CD14-positive monocyte (primary cell): ENCODE measurements at regions not wholly inside any gene's neighbourhood (a gene's known extent, or its start where the extent isn't known, plus 50 kb on each side); places are given as distances from the start of the nearest gene placed in this dataset.

Experiments used
- DNase-seq, 3 donors: peaks; one replicate each; pipeline ENCODE4 v3.0.0-alpha.2; 2011 to 2022
- H2AFZ ChIP-seq: 2 replicates; pipeline ENCODE4 v1.6.0; 2012; ENCODE audit warnings: mild to moderate bottlenecking, low read depth, low read length, inconsistent platforms; ENCODE audit not compliant: insufficient read depth, poor library complexity, severe bottlenecking
- H3K27ac ChIP-seq, 2 donors: 1 replicate in 1 of 2; 2 replicates in 1 of 2; pipeline ENCODE4 v1.5.1; 2012 to 2013; ENCODE audit warnings: low read length in 2 of 2, control low read depth in 1 of 2, inconsistent platforms in 1 of 2, low read depth in 1 of 2, mild to moderate bottlenecking in 1 of 2
- H3K27me3 ChIP-seq, 2 donors: one replicate each; pipeline versions ENCODE4 v1.6.0 to v1.6.1; 2011 to 2013; ENCODE audit warnings: low read length in 2 of 2; ENCODE audit not compliant: control insufficient read depth in 2 of 2, insufficient read depth in 2 of 2
- H3K36me3 ChIP-seq, 2 donors: replicated peaks in 1 of 2; 1 replicate in 1 of 2; 2 replicates in 1 of 2; pipeline versions ENCODE4 v1.5.1 to v1.6.1; 2012 to 2013; ENCODE audit warnings: low read length in 2 of 2, control low read depth in 1 of 2, inconsistent platforms in 1 of 2, mild to moderate bottlenecking in 1 of 2; ENCODE audit not compliant: insufficient read depth in 2 of 2, control insufficient read depth in 1 of 2
- H3K4me1 ChIP-seq, 2 donors: 1 replicate in 1 of 2; 2 replicates in 1 of 2; pipeline versions ENCODE4 v1.5.1 to v1.6.1; 2012 to 2013; ENCODE audit warnings: low read length in 2 of 2, control low read depth in 1 of 2, inconsistent platforms in 1 of 2, mild to moderate bottlenecking in 1 of 2, moderate library complexity in 1 of 2; ENCODE audit not compliant: insufficient read depth in 2 of 2, control insufficient read depth in 1 of 2
- H3K4me2 ChIP-seq: replicated peaks from 2 replicates; pipeline ENCODE3; 2012; ENCODE audit warnings: low read length, moderate library complexity, mild to moderate bottlenecking; ENCODE audit not compliant: poor library complexity, severe bottlenecking; ENCODE audit errors: extremely low read depth
- H3K4me3 ChIP-seq, 3 experiments: fragments of 200-600 bp in 1 of 3; sonication (generic) in 1 of 3; replicated peaks in 1 of 3; 1 replicate in 2 of 3; 2 replicates in 1 of 3; pipeline ENCODE4 v1.5.1; 2011 to 2013; ENCODE audit warnings: low read length in 3 of 3, mild to moderate bottlenecking in 3 of 3, control low read depth in 2 of 3, low read depth in 2 of 3, inconsistent platforms in 1 of 3, moderate library complexity in 1 of 3
- H3K79me2 ChIP-seq: 2 replicates; pipeline ENCODE4 v1.6.0; 2012; ENCODE audit warnings: mild to moderate bottlenecking, control low read depth, inconsistent platforms, low read length, moderate library complexity; ENCODE audit not compliant: insufficient read depth
- H3K9ac ChIP-seq: 2 replicates; pipeline ENCODE4 v1.6.0; 2017; ENCODE audit warnings: low read length, mild to moderate bottlenecking; ENCODE audit not compliant: insufficient read depth, poor library complexity, severe bottlenecking
- H3K9me3 ChIP-seq, 2 donors: replicated peaks in 1 of 2; 1 replicate in 1 of 2; 2 replicates in 1 of 2; pipeline versions ENCODE4 v1.5.1 to v1.6.1; 2012 to 2013; ENCODE audit warnings: low read length in 2 of 2, control low read depth in 1 of 2; ENCODE audit not compliant: control insufficient read depth in 1 of 2, insufficient read depth in 1 of 2
- H4K20me1 ChIP-seq: 2 replicates; pipeline ENCODE4 v1.6.0; 2012; ENCODE audit warnings: mild to moderate bottlenecking, low read length, control low read depth, moderate library complexity; ENCODE audit not compliant: insufficient read depth
- H3K27ac Mint-ChIP-seq, 7 donors: one replicate each; pipeline ENCODE4 v1.8.0; 2020; ENCODE audit warnings: mild to moderate bottlenecking in 7 of 7, mixed read lengths in 7 of 7, moderate library complexity in 6 of 7, inconsistent platforms in 2 of 7
- H3K27me3 Mint-ChIP-seq, 3 donors: one replicate each; pipeline ENCODE4 v1.8.0; 2021 to 2022; ENCODE audit warnings: low read depth in 3 of 3, mild to moderate bottlenecking in 3 of 3, mixed read lengths in 3 of 3, moderate library complexity in 3 of 3, inconsistent platforms in 1 of 3
- H3K36me3 Mint-ChIP-seq, 2 donors: one replicate each; pipeline ENCODE4 v1.8.0; 2020; ENCODE audit warnings: mixed read lengths in 2 of 2, inconsistent platforms in 1 of 2, mild to moderate bottlenecking in 1 of 2
- H3K4me1 Mint-ChIP-seq: one replicate; pipeline ENCODE4 v1.8.0; 2020; ENCODE audit warnings: mild to moderate bottlenecking, mixed read lengths
- H3K4me3 Mint-ChIP-seq, 2 donors: one replicate each; pipeline ENCODE4 v1.8.0; 2020; ENCODE audit warnings: mild to moderate bottlenecking in 2 of 2, mixed read lengths in 2 of 2, moderate library complexity in 1 of 2
- H3K9me3 Mint-ChIP-seq, 7 donors: one replicate each; pipeline ENCODE4 v1.8.0; 2020 to 2022; ENCODE audit warnings: mixed read lengths in 7 of 7, mild to moderate bottlenecking in 6 of 7, moderate library complexity in 6 of 7, inconsistent platforms in 2 of 7
- WGBS: methylation state at CpG from one replicate; pipeline ENCODE4 v1.1.5; 2013; ENCODE audit warnings: missing lambda C conversion rate; ENCODE audit not compliant: insufficient coverage; 5-methylcytosine and 5-hydroxymethylcytosine counted together
- intact Hi-C, 2 donors: fragments of 100-400 bp; cut with micrococcal nuclease; formaldehyde crosslinking; loops; one replicate each; pipeline versions ENCODE4 v1.15.0 to v1.15.1; 2023
- TF ChIP-seq, protein P1 (sequence below): fragments of 200-600 bp; IDR thresholded peaks from one replicate; pipeline ENCODE4 v1.8.0; 2022; ENCODE audit warnings: antibody characterized with exemption, mild to moderate bottlenecking

DNA sequence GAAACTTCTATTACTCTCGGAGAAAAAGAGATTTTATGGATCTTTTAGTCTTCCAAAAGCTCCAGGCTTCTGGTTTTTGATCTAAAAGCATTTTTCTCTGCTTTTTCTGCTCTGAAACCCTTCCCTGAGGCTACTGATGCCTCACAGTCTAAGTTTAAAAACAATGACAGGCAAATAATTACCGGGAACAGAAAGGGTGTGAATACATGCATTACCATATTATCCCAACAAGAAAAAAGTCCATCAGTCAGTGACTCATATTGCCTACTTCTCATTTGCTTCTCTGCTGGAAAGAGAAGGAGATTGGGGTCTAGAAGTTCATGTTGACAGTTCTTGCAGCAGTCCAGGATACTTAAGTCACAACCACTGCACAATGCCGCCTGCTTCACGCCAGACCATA lies 482.9 kb upstream of the C16orf82 start:
- no peak overlapping the region for H3K4me2 ChIP-seq
- H3K36me3 ChIP-seq = no peaks in the 10 kb centered on the region
- peaks cover 0 to 4% of the 10 kb centered on the region in 2 donors for H3K9me3 ChIP-seq
- WGBS = 83% methylated on average over 1 of the region's 4 CpGs
- no peaks in the 10 kb centered on the region for H3K27me3 ChIP-seq
- no peaks in the 10 kb centered on the region for H4K20me1 ChIP-seq
- TF ChIP-seq, protein P1, sequence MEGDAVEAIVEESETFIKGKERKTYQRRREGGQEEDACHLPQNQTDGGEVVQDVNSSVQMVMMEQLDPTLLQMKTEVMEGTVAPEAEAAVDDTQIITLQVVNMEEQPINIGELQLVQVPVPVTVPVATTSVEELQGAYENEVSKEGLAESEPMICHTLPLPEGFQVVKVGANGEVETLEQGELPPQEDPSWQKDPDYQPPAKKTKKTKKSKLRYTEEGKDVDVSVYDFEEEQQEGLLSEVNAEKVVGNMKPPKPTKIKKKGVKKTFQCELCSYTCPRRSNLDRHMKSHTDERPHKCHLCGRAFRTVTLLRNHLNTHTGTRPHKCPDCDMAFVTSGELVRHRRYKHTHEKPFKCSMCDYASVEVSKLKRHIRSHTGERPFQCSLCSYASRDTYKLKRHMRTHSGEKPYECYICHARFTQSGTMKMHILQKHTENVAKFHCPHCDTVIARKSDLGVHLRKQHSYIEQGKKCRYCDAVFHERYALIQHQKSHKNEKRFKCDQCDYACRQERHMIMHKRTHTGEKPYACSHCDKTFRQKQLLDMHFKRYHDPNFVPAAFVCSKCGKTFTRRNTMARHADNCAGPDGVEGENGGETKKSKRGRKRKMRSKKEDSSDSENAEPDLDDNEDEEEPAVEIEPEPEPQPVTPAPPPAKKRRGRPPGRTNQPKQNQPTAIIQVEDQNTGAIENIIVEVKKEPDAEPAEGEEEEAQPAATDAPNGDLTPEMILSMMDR = no peak
- no peak overlapping the region for H3K27ac ChIP-seq
- Mint-ChIP-seq H3K27me3 (peaks cover 0 to 1% (median 0%) of the 10 kb centered on the region in 3 donors), H3K4me1 (no peaks in the 10 kb centered on the region), H3K27ac (no peak overlapping the region), H3K4me3 (no peak overlapping the region), H3K36me3 (no peaks in the 10 kb centered on the region), H3K9me3 (peaks cover 0 to 10% (median 2%) of the 10 kb centered on the region in 7 donors)
- H2AFZ ChIP-seq = no peak overlapping the region
- no peak overlapping the region for H3K4me3 ChIP-seq
- no peaks in the 10 kb centered on the region for H3K79me2 ChIP-seq
- no peak overlapping the region for H3K9ac ChIP-seq
- DNase-seq = no peak
- intact Hi-C loops = no loop called here
- H3K4me1 ChIP-seq = no peaks in the 10 kb centered on the region

DNA sequence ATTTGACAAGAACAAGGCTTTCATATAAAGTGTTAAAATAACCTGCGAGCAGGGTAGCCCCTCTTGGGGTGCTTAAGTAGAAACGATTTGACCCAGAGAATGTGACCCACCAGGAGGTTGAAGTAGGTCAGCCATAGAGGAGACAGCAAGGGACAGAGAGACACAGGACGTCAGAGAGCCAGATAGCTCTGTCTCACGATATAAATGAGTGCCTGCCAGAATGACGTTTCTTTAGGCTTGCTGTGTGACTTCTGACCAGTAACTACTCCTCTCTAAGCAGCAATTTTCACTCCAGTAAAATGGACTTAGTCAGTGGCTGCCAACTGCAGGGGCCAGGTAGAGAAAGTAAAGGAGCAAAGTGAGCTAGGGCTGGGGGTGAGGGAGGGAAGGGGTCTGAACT lies 473.0 kb upstream of the C16orf82 start:
- intact Hi-C loops = no loop called here
- H3K27me3 ChIP-seq = no peaks in the 10 kb centered on the region
- no peak for DNase-seq
- TF ChIP-seq, protein P1 = no peak
- WGBS = 65% methylated on average over 3 of the region's 5 CpGs
- H3K9ac ChIP-seq = no peak overlapping the region
- Mint-ChIP-seq H3K9me3 (no peaks in the 10 kb centered on the region), H3K36me3 (no peaks in the 10 kb centered on the region), H3K4me1 (no peaks in the 10 kb centered on the region), H3K27ac (no peak overlapping the region), H3K4me3 (no peak overlapping the region), H3K27me3 (peaks cover 0 to 2% (median 1%) of the 10 kb centered on the region in 3 donors)
- no peak overlapping the region for H3K4me3 ChIP-seq
- H3K4me1 ChIP-seq = no peaks in the 10 kb centered on the region
- no peak overlapping the region for H3K4me2 ChIP-seq
- H2AFZ ChIP-seq = no peak overlapping the region
- H3K27ac ChIP-seq = no peak overlapping the region
- no peaks in the 10 kb centered on the region for H3K9me3 ChIP-seq
- no peaks in the 10 kb centered on the region for H3K36me3 ChIP-seq
- no peaks in the 10 kb centered on the region for H4K20me1 ChIP-seq
- H3K79me2 ChIP-seq = no peaks in the 10 kb centered on the region
